T-helper 1 cell treated with Interleukin-12 subunit alpha and Interleukin-12 subunit beta and Interleukin-4 antibody, amounts not matched to agents 30 μg/mL and 1 μg/mL, for 36 hours (primary cell): ENCODE measurements at regions not wholly inside any gene's neighbourhood (a gene's known extent, or its start where the extent isn't known, plus 50 kb on each side); places are given as distances from the start of the nearest gene placed in this dataset.

Experiments
- H3K27ac Mint-ChIP-seq: one replicate; pipeline ENCODE4 v1.8.0; 2021; ENCODE audit warnings: mild to moderate bottlenecking, mixed read lengths
- H3K27me3 Mint-ChIP-seq: one replicate; pipeline ENCODE4 v1.8.0; 2021; ENCODE audit warnings: low read depth, mixed read lengths
- H3K36me3 Mint-ChIP-seq: one replicate; pipeline ENCODE4 v1.8.0; 2021; ENCODE audit warnings: low read depth, mixed read lengths
- H3K4me1 Mint-ChIP-seq: one replicate; pipeline ENCODE4 v1.8.0; 2021; ENCODE audit warnings: low read depth, mixed read lengths
- H3K4me3 Mint-ChIP-seq: one replicate; pipeline ENCODE4 v1.8.0; 2021; ENCODE audit warnings: mild to moderate bottlenecking, moderate library complexity, mixed read lengths
- H3K9me3 Mint-ChIP-seq: one replicate; pipeline ENCODE4 v1.8.0; 2021; ENCODE audit warnings: mixed read lengths

DNA sequence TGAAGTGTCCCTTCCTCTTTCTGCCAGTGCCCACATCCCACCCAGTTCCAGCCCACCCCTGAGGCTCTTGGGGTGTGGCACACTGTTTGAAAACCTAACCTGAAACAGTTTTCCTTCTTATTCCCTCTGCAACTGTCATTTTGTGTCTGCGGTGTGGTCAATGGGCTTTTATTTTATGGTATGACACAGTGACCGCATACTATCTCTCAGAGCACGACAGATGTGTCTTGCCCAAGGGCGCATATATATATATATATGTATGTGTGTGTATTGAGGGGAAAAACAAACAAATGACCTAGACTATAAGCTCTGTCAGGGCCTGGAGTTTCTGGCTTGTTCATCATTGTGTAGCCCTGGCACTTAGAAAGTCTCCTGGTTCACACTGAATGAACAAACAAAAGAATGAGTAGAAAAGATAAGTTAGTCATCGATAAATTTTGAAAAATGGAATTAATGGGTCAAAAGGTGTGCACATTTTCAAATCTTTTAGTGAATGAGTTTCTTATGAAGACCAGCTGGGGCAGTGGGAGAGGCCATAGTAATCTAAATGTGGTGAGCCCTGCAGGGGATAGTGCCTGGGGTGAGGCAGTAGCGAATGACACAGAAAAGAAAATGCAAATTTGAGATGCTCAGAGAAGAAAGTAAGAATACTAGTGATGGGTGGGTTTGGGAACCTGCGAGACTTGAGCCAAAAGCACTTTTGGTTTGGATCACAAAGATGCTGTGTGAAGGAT is 198.4 kb downstream of the SNX10 start:
- H3K36me3 Mint-ChIP-seq = no peaks in the 10 kb centered on the region
- no peak overlapping the region for H3K27ac Mint-ChIP-seq
- H3K4me1 Mint-ChIP-seq = no peaks in the 10 kb centered on the region
- no peaks in the 10 kb centered on the region for H3K27me3 Mint-ChIP-seq
- H3K4me3 Mint-ChIP-seq = no peak overlapping the region
- no peaks in the 10 kb centered on the region for H3K9me3 Mint-ChIP-seq

DNA sequence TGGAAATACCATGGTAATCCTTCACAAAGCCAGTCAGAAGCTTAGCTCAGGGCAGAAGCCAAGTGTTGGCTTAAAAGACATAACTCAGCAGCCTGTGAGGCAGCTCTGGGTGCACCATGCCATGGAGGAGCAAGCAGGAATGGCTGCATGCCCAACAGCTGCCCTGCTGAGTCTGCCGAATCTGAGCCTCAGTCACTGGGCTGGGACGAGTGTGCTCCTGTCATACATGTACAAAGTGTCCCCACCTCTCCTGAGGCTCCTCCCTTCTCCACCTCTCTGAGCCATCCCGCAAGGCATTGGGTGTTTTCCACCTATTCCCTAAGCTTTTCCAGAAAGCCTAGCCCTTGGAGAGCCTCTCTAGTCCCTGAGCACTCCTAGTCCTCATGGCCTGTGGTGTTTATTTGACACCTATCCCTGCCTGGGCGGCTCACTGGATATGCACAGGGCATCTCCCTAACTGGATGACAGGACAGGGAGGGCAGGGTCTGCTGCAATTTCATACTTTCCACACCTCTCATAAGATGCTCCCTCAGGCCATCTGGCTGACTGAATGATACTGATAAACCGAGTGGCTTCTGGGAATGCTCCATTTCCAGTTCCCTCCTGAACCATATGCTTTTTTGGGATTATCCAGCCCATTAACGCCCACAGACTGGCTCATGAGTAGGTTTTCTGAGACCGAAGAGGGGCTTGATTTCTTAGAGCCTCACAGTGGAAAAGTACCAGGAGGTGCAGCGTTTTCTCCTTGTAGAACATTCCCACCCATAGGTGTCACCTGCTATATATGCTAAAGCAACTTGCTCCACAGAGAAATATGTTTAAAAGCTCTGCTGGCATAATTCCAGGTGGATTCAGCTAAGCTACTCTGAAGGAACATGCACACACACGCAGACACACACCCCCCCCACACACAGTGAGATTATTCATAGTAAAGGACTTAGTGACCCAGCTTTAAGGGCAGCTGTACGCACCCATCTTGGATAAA is 199.3 kb downstream of the SNX10 start:
- Mint-ChIP-seq H3K27me3 (peaks cover 4% of the 10 kb centered on the region), H3K27ac (no peak overlapping the region), H3K36me3 (no peaks in the 10 kb centered on the region), H3K9me3 (no peaks in the 10 kb centered on the region), H3K4me3 (no peak overlapping the region), H3K4me1 (no peaks in the 10 kb centered on the region)

DNA sequence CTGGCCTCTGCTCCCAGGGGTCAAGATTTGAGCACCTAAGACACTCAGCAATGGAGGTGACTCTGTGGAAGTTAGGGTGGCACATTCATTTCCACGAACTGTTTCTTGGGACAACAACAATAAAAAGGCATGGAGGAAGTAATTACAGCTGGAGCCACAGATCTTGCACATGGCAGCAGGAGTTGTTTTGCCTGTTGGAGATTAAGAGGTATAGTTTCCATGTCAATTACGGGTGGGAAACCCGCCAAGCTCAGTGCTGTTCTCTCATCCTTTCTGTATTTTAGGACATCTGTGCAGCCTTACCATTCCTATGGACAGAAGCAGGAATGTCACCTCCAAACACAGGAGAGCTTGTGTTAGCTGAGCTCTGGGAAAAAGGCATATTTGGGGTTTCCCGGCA is 201.2 kb downstream of the SNX10 start:
- no peaks in the 10 kb centered on the region for H3K9me3 Mint-ChIP-seq
- no peak overlapping the region for H3K4me3 Mint-ChIP-seq
- H3K27me3 Mint-ChIP-seq = peaks cover 5% of the 10 kb centered on the region
- H3K4me1 Mint-ChIP-seq = no peaks in the 10 kb centered on the region
- H3K36me3 Mint-ChIP-seq = no peaks in the 10 kb centered on the region
- no peak overlapping the region for H3K27ac Mint-ChIP-seq

DNA sequence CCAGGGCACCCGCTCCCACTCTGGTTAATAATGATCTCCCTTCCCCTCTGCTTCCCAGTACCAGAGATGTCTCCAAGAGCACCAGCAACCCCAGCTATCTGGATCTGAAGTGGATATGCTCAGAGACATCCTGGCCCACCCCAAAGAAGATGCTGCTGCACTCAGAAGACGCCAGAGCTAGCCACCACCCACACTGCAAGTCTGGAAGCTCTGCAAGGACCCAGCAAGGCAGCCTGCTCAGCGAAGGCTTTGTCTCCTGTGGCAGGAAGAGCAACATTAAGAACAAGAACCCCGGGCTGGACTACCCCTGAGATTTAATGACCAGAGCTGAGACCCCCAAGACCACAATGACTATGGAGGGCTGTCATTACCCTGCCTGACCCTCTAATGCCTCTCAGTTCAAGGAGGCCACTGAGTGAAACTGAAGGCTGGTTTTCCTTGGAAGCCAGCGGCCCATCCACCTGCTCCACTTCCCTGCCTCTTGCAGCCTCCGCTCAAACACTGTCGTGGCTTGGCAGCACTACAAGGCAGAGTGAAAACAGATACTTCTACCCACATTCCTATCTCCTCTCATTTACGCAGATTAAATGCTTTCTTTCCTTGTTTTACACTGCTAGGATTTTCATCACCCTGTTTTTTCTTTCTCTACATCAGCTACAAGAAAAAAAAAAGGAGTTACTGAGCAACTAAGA is 202.2 kb downstream of the SNX10 start:
- Mint-ChIP-seq H3K9me3 (no peaks in the 10 kb centered on the region), H3K4me1 (no peaks in the 10 kb centered on the region), H3K36me3 (no peaks in the 10 kb centered on the region), H3K4me3 (no peak overlapping the region), H3K27me3 (peaks cover 8% of the 10 kb centered on the region), H3K27ac (no peak overlapping the region)

DNA sequence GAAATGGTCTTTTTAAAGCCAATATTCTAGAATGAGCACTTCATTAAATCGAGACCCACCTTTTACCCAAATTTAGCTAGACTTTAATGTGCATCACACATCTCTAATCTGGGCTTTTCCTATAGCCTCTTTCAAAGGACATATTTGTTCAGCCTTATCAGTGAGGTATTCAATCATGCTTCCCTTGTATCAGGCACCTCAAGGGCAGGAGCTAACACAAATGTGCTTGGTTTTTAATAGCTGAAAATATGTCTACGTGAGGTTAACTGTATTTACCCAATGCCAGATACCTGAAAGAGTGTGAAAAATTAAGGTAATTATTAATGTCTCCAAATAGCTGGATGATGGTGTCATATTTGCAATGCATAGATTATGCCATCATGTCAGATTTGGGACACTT is 203.9 kb downstream of the SNX10 start:
- no peaks in the 10 kb centered on the region for H3K9me3 Mint-ChIP-seq
- no peak overlapping the region for H3K4me3 Mint-ChIP-seq
- no peaks in the 10 kb centered on the region for H3K4me1 Mint-ChIP-seq
- H3K27me3 Mint-ChIP-seq = peaks cover 8% of the 10 kb centered on the region
- H3K27ac Mint-ChIP-seq = no peak overlapping the region
- no peaks in the 10 kb centered on the region for H3K36me3 Mint-ChIP-seq

DNA sequence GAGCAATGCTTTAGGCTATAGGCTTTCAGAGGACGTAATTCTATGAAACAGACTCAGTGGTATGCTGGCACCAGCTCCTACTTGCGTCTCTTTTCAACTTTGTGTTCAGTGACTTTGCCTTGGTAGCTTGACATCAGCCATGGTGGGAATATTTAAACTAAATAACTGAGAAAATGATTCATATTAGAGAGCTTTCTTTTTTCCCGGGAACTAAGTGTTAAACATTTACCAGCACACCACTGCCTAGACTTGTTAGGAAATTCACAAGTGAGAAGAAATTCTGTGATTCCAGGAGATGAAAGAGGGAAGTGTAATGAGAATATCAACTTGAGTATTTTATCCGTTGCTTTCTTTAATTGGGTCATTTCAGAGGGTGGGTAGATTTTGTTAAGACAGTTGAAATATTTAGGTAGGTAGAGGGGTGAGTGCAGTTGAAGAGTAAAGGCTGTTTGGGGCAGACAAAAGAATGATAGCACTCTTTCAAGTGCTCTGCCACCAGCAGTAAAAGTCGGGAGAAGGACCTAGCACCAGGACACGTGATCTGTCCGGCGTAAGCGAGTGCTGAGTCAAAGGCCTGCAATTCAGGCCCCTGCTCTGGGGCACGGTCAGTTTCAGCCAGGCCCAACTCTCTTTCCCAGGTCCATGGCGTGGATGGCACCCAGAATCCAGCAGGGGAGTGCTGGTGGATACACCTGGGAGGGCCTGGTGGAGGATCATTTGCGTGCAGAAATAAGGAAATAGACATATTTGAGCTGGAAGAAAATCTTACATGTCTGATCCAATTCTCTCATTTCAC is 206.3 kb downstream of the SNX10 start:
- Mint-ChIP-seq H3K27me3 (peaks cover 11% of the 10 kb centered on the region), H3K27ac (no peak overlapping the region), H3K9me3 (no peaks in the 10 kb centered on the region), H3K4me3 (no peak overlapping the region), H3K36me3 (no peaks in the 10 kb centered on the region), H3K4me1 (no peaks in the 10 kb centered on the region)

DNA sequence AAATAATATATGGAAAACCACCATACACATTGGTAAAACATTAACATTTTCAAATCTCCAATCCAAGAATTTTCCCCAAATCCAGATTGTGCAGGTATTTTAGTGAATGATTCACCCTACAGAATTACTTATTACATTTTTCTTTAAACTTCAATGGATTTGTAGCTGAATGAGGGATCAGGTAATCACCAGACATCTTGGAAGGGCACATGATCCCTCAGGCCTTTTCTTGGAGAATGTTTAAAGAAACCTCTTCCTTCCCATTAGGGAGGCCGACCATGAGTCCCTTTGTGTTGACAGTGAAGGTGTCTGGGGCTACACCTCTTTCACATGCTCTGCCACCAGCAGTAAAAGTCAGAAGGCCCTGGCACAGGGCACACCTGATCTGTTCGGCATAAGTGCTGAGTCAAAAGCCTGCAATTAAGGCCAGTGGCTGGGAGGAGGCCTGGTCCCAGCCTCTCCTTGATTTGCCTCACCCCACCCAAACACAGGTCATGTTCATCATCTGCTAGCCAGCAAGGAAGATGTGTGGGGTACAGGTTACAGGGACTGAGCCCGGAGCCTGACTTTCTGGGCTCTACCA is 207.7 kb downstream of the SNX10 start:
- H3K27me3 Mint-ChIP-seq = peaks cover 22% of the 10 kb centered on the region

DNA sequence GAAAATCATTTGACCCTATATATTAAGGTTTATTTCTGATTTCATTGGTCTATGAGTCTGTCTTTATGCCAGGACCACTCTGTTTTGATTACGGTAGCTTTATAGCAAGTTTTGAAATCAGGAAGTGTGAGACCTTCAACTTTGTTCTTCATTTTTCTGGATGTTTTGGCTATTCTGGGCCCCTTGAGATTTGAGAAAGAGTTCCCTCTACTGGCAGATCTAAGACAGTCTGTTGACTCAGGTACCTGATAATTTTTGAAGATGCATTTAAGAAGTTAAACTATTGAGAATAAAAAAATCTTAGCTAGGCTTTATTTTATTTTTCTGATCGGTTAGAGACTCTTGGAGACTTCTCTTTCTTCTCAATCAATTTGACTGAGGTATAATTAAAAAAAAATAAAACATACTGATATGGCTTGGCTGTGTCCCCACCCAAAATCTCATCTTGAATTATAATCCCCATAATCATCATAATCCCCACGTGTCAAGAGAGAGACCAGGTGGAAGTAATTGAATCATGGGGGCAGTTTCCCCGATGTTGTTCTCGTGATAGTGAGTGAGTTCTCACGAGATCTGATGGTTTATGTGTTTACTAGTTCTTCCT is 209.2 kb downstream of the SNX10 start:
- Mint-ChIP-seq H3K9me3 (no peaks in the 10 kb centered on the region), H3K27ac (no peak overlapping the region), H3K36me3 (no peaks in the 10 kb centered on the region), H3K4me1 (no peaks in the 10 kb centered on the region), H3K27me3 (peaks cover 18% of the 10 kb centered on the region), H3K4me3 (no peak overlapping the region)

More for the DNA sequence above, 207.7 kb downstream of the SNX10 start:
- H3K4me3 Mint-ChIP-seq = no peak overlapping the region
- no peaks in the 10 kb centered on the region for H3K9me3 Mint-ChIP-seq
- H3K27ac Mint-ChIP-seq = no peak overlapping the region
- no peaks in the 10 kb centered on the region for H3K4me1 Mint-ChIP-seq
- no peaks in the 10 kb centered on the region for H3K36me3 Mint-ChIP-seq

DNA sequence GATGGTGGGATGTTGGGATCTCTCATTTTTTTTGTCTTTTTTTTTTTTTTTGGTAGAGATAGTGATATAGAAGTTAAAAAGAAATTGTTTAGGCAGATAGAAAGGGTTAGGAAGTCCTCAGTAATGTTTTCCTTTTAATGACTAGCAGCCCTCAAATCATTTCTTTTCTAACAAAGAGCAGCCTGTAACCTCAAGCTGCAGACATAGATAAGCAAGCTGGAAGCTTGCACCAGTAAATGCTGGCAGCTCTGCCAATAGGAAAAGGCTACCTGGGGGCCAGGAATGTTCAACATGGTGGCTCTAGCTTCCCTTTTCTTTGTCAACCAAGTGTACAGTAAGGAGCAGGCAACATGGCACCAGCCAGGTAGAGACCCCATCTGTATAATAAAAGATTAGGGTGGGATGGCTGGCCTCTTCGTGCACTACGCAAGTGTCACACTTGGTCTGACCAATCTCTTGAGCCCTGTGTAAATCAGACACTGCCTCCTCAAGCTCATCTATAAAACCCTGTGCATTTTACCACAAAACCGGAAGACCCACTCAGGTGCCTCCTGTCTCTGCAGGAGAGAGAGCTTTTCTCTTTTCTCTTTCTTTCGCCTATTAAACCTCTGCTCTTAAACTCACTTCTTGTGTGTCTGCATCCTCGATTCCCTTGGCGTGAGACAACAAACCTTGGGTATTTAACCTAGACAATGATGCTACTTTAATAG is 212.9 kb downstream of the SNX10 start:
- Mint-ChIP-seq H3K4me1 (no peaks in the 10 kb centered on the region), H3K27me3 (peaks cover 13% of the 10 kb centered on the region), H3K27ac (no peak overlapping the region), H3K36me3 (no peaks in the 10 kb centered on the region), H3K9me3 (no peaks in the 10 kb centered on the region), H3K4me3 (no peak overlapping the region)

DNA sequence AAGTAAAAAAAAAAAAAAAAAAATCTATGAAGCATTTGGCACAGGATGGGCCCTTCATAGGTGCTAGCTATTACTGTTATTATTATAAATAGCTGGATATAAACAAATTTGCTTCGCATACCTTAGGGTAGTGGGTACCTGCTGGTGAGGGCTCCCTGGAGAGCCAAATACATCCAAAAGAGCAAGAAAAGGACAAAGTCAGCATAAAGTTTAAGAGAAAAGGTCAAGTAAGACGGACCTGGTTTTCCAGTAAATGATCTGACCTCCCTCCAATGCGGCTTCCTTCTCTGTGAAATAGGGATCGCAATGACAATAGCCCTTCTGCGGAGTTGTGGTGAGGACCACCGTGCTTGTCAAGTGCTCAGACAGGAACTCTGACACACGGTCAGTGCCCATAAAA is 214.5 kb downstream of the SNX10 start:
- H3K27me3 Mint-ChIP-seq = peaks cover 18% of the 10 kb centered on the region
- no peak overlapping the region for H3K27ac Mint-ChIP-seq
- no peaks in the 10 kb centered on the region for H3K4me1 Mint-ChIP-seq
- H3K36me3 Mint-ChIP-seq = no peaks in the 10 kb centered on the region
- no peak overlapping the region for H3K4me3 Mint-ChIP-seq
- H3K9me3 Mint-ChIP-seq = no peaks in the 10 kb centered on the region

DNA sequence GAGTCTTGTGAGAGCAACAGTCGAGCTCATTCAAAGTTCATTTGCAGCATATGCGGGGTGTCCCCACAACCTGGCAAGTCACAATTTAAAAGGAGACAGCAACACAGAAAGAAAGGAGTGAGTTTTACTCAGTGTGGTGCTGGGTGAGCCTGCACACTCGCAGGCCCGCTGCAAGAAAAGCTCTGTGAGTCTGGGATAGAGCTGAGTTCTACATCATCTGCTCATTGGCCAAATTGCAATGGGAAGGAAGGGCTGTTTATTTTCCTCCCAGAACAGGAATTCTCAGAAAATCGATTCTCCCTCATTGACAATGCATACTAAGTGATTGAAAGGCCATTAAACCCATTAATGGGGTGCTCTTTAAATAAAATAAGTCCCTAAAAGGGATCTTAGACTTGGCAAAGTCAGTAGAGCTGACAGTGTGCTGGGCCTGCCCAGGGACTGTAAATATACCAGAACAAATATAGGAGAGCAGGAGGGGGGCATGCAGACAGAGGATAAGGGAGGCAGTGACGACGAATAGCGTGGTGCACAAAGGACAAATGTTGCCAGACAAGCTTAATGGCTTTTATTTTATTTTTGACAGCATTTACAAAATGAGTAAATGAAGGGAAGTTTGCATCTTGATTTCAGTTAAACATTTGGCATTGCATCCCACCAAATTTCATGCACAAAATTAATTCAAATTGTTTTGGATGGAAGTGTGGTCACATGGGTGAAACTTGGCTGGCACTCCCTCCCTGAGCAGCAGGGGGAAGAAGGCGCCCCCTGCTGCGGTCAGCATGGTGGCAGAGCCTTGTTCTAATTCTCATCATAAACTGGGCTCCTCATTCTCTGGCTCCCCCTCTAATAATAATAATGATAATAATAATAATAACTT is 215.7 kb downstream of the SNX10 start:
- no peak overlapping the region for H3K27ac Mint-ChIP-seq
- no peaks in the 10 kb centered on the region for H3K9me3 Mint-ChIP-seq
- H3K36me3 Mint-ChIP-seq = no peaks in the 10 kb centered on the region
- no peak overlapping the region for H3K4me3 Mint-ChIP-seq
- H3K27me3 Mint-ChIP-seq = peaks cover 18% of the 10 kb centered on the region
- no peaks in the 10 kb centered on the region for H3K4me1 Mint-ChIP-seq

DNA sequence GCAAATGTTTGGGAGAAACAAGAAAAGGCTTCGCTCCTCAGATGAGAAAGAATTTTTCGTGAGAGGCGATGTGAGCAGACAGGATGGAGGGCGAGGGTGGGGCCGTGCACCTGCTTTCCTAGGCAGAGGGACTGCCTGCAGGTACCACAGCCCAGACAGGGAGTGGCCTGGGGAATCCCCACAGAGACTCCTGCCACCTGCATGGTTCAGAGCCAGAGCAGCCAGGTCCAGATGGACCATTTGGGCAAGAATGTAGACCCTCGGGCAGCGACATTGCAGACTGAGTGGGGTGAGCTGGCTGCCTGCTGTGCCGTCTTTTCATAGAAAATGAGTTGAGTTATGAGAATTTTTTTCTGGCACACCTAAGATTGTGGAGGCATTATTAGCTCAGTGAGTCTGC is 216.8 kb downstream of the SNX10 start:
- Mint-ChIP-seq H3K4me1 (no peaks in the 10 kb centered on the region), H3K27me3 (peaks cover 11% of the 10 kb centered on the region), H3K4me3 (no peak overlapping the region), H3K9me3 (no peaks in the 10 kb centered on the region), H3K27ac (no peak overlapping the region), H3K36me3 (no peaks in the 10 kb centered on the region)
